Stomach (tissue), 4 donors: ENCODE measurements at regions not wholly inside any gene's neighbourhood (a gene's known extent, or its start where the extent isn't known, plus 50 kb on each side); places are given as distances from the start of the nearest gene placed in this dataset.

ENCODE experiments used
- EP300 ChIP-seq: sonication (generic); formaldehyde crosslinking; IDR thresholded peaks from one replicate; pipeline ENCODE4 v1.6.1; 2017; ENCODE audit warnings: antibody characterized with exemption
- POLR2A ChIP-seq, 4 donors: fragments of 450-650 bp; IDR thresholded peaks; one replicate each; pipeline ENCODE4 v1.6.1; 2016; ENCODE audit warnings: antibody characterized with exemption in 4 of 4, control low read depth in 2 of 4, mild to moderate bottlenecking in 1 of 4, moderate library complexity in 1 of 4
- POLR2AphosphoS5 ChIP-seq, 3 donors: sonication (generic); formaldehyde crosslinking; IDR thresholded peaks; one replicate each; pipeline ENCODE4 v1.6.1; 2016; ENCODE audit warnings: antibody characterized with exemption in 3 of 3
- TF ChIP-seq, protein P1 (sequence below), 7 experiments: fragments of 450-650 bp in 4 of 7; fragments of 200-600 bp in 3 of 7; sonication (generic) in 3 of 7; IDR thresholded peaks; one replicate each; pipeline ENCODE4 v1.5.1; 2016 to 2019; ENCODE audit warnings: antibody characterized with exemption in 7 of 7, control low read depth in 2 of 7, mild to moderate bottlenecking in 1 of 7

DNA sequence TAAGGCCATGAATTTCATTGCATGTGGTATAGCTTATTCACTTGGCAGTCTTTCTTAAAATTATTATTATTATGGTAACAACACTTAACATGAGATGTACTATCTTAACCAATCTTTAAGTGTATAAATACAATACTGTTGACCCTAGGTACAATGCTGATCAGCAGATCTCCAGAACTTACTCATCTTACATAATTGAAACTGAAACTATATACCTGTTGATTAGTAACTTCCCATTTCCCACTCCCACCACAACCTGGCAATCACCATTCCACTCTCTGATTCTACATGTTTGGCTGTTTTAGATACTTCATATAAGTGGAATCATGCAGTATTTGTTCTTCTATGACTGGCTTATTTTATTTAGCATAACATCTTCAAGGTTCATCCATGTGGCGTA, 150.2 kb upstream of the POU2AF2 start:
- TF ChIP-seq POLR2A (IDR thresholded peaks at IDR 0.05): no peak
- TF ChIP-seq, protein P1, sequence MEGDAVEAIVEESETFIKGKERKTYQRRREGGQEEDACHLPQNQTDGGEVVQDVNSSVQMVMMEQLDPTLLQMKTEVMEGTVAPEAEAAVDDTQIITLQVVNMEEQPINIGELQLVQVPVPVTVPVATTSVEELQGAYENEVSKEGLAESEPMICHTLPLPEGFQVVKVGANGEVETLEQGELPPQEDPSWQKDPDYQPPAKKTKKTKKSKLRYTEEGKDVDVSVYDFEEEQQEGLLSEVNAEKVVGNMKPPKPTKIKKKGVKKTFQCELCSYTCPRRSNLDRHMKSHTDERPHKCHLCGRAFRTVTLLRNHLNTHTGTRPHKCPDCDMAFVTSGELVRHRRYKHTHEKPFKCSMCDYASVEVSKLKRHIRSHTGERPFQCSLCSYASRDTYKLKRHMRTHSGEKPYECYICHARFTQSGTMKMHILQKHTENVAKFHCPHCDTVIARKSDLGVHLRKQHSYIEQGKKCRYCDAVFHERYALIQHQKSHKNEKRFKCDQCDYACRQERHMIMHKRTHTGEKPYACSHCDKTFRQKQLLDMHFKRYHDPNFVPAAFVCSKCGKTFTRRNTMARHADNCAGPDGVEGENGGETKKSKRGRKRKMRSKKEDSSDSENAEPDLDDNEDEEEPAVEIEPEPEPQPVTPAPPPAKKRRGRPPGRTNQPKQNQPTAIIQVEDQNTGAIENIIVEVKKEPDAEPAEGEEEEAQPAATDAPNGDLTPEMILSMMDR (IDR thresholded peaks at IDR 0.05): no peak
- no peak for TF ChIP-seq EP300
- no peak for TF ChIP-seq POLR2AphosphoS5 (IDR thresholded peaks at IDR 0.05)
